Esophagus squamous epithelium (tissue), 4 donors: ENCODE measurements at regions not wholly inside any gene's neighbourhood (a gene's known extent, or its start where the extent isn't known, plus 50 kb on each side); places are given as distances from the start of the nearest gene placed in this dataset.

Experiments
- CTCF ChIP-seq, 6 experiments: fragments of 450-650 bp in 4 of 6; fragments of 200-600 bp in 2 of 6; sonication (generic) in 2 of 6; IDR thresholded peaks; one replicate each; pipeline ENCODE4 v1.5.1; 2016 to 2019; ENCODE audit warnings: antibody characterized with exemption in 6 of 6, mild to moderate bottlenecking in 4 of 6, moderate library complexity in 4 of 6
- POLR2A ChIP-seq, 4 donors: fragments of 450-650 bp; IDR thresholded peaks; one replicate each; pipeline ENCODE4 v1.6.1; 2017; ENCODE audit warnings: antibody characterized with exemption in 4 of 4, mild to moderate bottlenecking in 4 of 4, moderate library complexity in 3 of 4

- TF ChIP-seq CTCF (IDR thresholded peaks at IDR 0.05): no peak
- no peak for TF ChIP-seq POLR2A (IDR thresholded peaks at IDR 0.05)
These were observed 81.8 kb downstream of the RHOB start for GRCh38 chr2:20528713-20529112.
